Spinal cord (tissue), 9 donors: ENCODE measurements at regions not wholly inside any gene's neighbourhood (a gene's known extent, or its start where the extent isn't known, plus 50 kb on each side); places are given as distances from the start of the nearest gene placed in this dataset.

Source experiments
- DNase-seq, 6 donors: peaks; one replicate each; pipeline versions ENCODE4 v3.0.0 to v3.0.0-alpha.2; 2013 to 2015; ENCODE audit warnings: low spot score in 6 of 6, low read depth in 4 of 6
- H3K27ac ChIP-seq: one replicate; pipeline ENCODE4 v1.5.1; 2013; ENCODE audit warnings: low read depth, low read length, control low read depth
- H3K27me3 ChIP-seq: one replicate; pipeline ENCODE4 v1.6.1; 2013; ENCODE audit warnings: low read length; ENCODE audit not compliant: control insufficient read depth, insufficient read depth
- H3K36me3 ChIP-seq: one replicate; pipeline ENCODE4 v1.6.1; 2013; ENCODE audit warnings: low read length; ENCODE audit not compliant: control insufficient read depth, insufficient read depth
- H3K4me1 ChIP-seq: one replicate; pipeline ENCODE4 v1.6.1; 2013; ENCODE audit warnings: low read length; ENCODE audit not compliant: control insufficient read depth, insufficient read depth
- H3K4me3 ChIP-seq: one replicate; pipeline ENCODE4 v1.5.1; 2013; ENCODE audit warnings: low read depth, low read length, control low read depth
- H3K9me3 ChIP-seq: one replicate; pipeline ENCODE4 v1.6.1; 2013; ENCODE audit warnings: low read length; ENCODE audit not compliant: control insufficient read depth, insufficient read depth
- WGBS: methylation state at CpG from one replicate; pipeline ENCODE4 v1.1.5; 2013; ENCODE audit warnings: missing lambda C conversion rate; ENCODE audit not compliant: insufficient coverage; 5-methylcytosine and 5-hydroxymethylcytosine counted together
- donor health status: healthy.

GRCh38 chr1:218759795-218760194 is 413.9 kb upstream of the LYPLAL1 start:
- no peak for DNase-seq
- Histone ChIP-seq H3K36me3 (no peaks in the 10 kb centered on the region), H3K9me3 (peaks cover 2% of the 10 kb centered on the region), H3K4me3 (no peak overlapping the region), H3K4me1 (no peaks in the 10 kb centered on the region), H3K27me3 (no peaks in the 10 kb centered on the region), H3K27ac (no peak overlapping the region)
- WGBS = 88% methylated on average over 1 of the region's 3 CpGs

GRCh38 chr1:218760601-218761570 is 412.8 kb upstream of the LYPLAL1 start:
- Histone ChIP-seq H3K4me1 (no peaks in the 10 kb centered on the region), H3K27ac (no peak overlapping the region), H3K9me3 (no peaks in the 10 kb centered on the region), H3K27me3 (no peaks in the 10 kb centered on the region), H3K4me3 (no peak overlapping the region), H3K36me3 (no peaks in the 10 kb centered on the region)
- WGBS = no CpG with 5 or more reads among the region's 3 CpGs
- no peak for DNase-seq

- Histone ChIP-seq H3K4me3 (no peak overlapping the region), H3K27ac (no peak overlapping the region), H3K36me3 (no peaks in the 10 kb centered on the region), H3K4me1 (no peaks in the 10 kb centered on the region), H3K27me3 (no peaks in the 10 kb centered on the region), H3K9me3 (no peaks in the 10 kb centered on the region)
- no peak for DNase-seq
- WGBS = 71% methylated on average over 1 of the region's 2 CpGs
These were observed 410.1 kb upstream of the LYPLAL1 start for GRCh38 chr1:218763538-218763937.

GRCh38 chr1:218765753-218766152 is 407.9 kb upstream of the LYPLAL1 start:
- no peaks in the 10 kb centered on the region for H3K9me3 ChIP-seq
- WGBS = 71% methylated on average over 1 of the region's 5 CpGs
- no peak overlapping the region for H3K27ac ChIP-seq
- H3K36me3 ChIP-seq = no peaks in the 10 kb centered on the region
- no peaks in the 10 kb centered on the region for H3K27me3 ChIP-seq
- no peak for DNase-seq
- H3K4me3 ChIP-seq = no peak overlapping the region
- no peaks in the 10 kb centered on the region for H3K4me1 ChIP-seq

DNA sequence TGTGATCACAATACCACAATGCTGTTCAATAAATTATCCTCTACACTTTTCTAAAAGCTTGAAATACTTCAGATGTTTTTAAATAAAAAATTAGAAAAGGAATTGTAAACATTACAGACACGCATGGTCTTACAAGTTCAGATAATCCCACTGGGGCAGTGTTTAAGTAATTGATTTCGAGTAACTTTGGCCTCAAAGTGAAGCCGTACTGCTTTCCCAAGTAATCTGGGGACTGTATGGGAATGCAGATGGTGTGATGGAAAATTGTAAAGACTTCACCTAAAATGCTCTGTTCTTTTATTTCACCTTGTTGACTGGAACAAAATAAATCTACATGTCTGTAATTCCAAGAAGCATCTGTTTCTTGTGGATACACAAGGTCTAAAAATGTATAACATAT is 401.7 kb upstream of the LYPLAL1 start:
- 100% methylated on average over 1 of the region's 3 CpGs for WGBS
- H3K9me3 ChIP-seq = no peaks in the 10 kb centered on the region
- H3K36me3 ChIP-seq = no peaks in the 10 kb centered on the region
- no peak overlapping the region for H3K4me3 ChIP-seq
- no peaks in the 10 kb centered on the region for H3K27me3 ChIP-seq
- H3K4me1 ChIP-seq = no peaks in the 10 kb centered on the region
- no peak overlapping the region for H3K27ac ChIP-seq
- DNase-seq = no peak

DNA sequence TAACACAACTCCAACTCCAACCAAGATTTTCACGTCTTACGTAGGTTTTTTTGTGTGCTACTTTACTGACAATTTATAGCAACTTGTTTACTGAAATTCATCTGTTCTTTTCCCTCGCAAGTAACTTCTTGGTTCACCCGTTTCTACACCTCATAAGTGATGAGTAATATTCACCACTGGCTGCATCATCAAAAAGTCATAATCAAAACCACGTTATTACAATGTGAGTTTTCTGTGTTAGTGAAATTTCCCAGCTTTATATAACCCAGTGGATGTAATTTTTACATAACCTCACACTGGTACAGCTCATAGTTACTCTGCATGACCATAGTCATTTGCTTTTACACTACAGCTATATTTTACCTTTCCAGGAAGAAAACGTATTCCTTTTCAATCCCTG is 401.1 kb upstream of the LYPLAL1 start:
- WGBS = 92% methylated on average over 2 of the region's 6 CpGs
- DNase-seq = peak in 1 of 6 donors; percentile 17

DNA sequence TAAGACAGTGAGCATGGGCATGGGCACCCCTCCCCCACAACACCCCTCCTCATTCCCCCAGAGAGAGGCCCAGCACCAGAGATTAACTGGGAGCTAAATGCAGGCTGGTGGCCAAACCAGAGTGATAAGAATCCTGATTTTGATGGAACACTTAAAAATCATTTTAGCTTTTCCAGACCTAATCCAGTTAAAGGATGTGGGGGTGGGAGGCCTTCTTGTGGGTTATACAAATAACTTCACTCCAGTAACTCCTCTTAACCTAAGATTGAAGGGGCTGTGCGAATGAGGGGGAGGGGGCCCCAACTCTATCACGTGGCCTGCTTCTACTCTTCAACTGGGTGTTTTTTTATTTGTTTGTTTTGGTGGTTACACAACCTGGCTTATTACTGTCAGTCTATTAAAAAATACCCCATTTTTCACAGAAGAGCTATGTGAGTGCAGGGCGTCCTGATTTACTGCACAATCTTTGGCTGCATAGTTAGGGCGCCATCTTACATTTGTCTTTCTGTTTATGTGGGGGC is 398.1 kb upstream of the LYPLAL1 start:
- no peak overlapping the region for H3K27ac ChIP-seq
- no peaks in the 10 kb centered on the region for H3K4me1 ChIP-seq
- H3K36me3 ChIP-seq = no peaks in the 10 kb centered on the region
- no CpG with 5 or more reads among the region's 4 CpGs for WGBS
- no peak for DNase-seq
- no peak overlapping the region for H3K4me3 ChIP-seq
- H3K27me3 ChIP-seq = no peaks in the 10 kb centered on the region
- no peaks in the 10 kb centered on the region for H3K9me3 ChIP-seq

More for the DNA sequence above, 401.1 kb upstream of the LYPLAL1 start:
- Histone ChIP-seq H3K27me3 (no peaks in the 10 kb centered on the region), H3K4me3 (no peak overlapping the region), H3K36me3 (no peaks in the 10 kb centered on the region), H3K4me1 (no peaks in the 10 kb centered on the region), H3K9me3 (no peaks in the 10 kb centered on the region), H3K27ac (no peak overlapping the region)

- H3K4me3 ChIP-seq = no peak overlapping the region
- no peaks in the 10 kb centered on the region for H3K27me3 ChIP-seq
- H3K36me3 ChIP-seq = no peaks in the 10 kb centered on the region
- WGBS = no CpG with 5 or more reads among the region's 4 CpGs
- no peaks in the 10 kb centered on the region for H3K4me1 ChIP-seq
- peak in 2 of 6 donors; percentile 45 to 51 for DNase-seq
- no peak overlapping the region for H3K27ac ChIP-seq
- H3K9me3 ChIP-seq = no peaks in the 10 kb centered on the region
These were observed 395.2 kb upstream of the LYPLAL1 start for GRCh38 chr1:218778257-218779126.

- H3K9me3 ChIP-seq = no peaks in the 10 kb centered on the region
- no peaks in the 10 kb centered on the region for H3K27me3 ChIP-seq
- WGBS = 100% methylated on average over 2 of the region's 4 CpGs
- DNase-seq = peak in 2 of 6 donors; percentile 10 to 51
- H3K4me3 ChIP-seq = no peak overlapping the region
- H3K27ac ChIP-seq = no peak overlapping the region
- no peaks in the 10 kb centered on the region for H3K4me1 ChIP-seq
- H3K36me3 ChIP-seq = no peaks in the 10 kb centered on the region
These were observed 394.2 kb upstream of the LYPLAL1 start for GRCh38 chr1:218779341-218780100.
